GM21526 (cell line): ENCODE measurements at regions not wholly inside any gene's neighbourhood (a gene's known extent, or its start where the extent isn't known, plus 50 kb on each side); places are given as distances from the start of the nearest gene placed in this dataset.

ENCODE experiments used
- ATAC-seq: cut with Tn5 transposase; IDR thresholded peaks from one replicate; pipeline ENCODE4 v1.9.1; 2021; ENCODE audit warnings: moderate library complexity; ENCODE audit not compliant: unreplicated experiment, low FRiP score

GRCh38 chr2:16861111-16861510 lies 195.5 kb upstream of the CYRIA start:
- ATAC-seq, result no peak

- ATAC-seq, result no peak
These were observed 195.0 kb upstream of the CYRIA start for GRCh38 chr2:16860627-16861026.

DNA sequence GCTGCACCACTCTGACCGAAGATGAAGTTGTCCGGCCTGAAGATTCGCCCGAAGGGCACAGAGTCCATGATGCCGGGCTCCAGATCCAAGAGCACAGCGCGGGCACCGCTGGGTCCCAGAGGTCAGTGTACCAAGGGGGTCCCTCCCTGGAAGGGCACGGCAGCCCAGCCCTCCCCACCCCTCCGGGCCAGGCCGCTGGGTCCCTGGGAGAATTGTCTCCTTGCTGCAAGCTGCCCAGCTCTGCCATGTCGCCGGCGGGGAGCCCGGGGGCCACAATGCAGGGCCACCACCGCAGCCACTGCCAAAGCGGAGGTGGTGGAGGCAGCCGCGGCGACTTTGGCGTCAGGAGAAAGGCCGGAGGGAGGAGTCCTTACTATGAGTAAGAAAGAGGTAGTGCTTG lies 189.5 kb upstream of the CYRIA start:
- ATAC-seq, result no peak

GRCh38 chr2:16853088-16853487 lies 187.5 kb upstream of the CYRIA start:
- no peak for ATAC-seq

GRCh38 chr2:16852651-16853050 lies 187.0 kb upstream of the CYRIA start:
- ATAC-seq, result no peak

- no peak for ATAC-seq
These were observed 185.5 kb upstream of the CYRIA start for GRCh38 chr2:16851126-16851525.

DNA sequence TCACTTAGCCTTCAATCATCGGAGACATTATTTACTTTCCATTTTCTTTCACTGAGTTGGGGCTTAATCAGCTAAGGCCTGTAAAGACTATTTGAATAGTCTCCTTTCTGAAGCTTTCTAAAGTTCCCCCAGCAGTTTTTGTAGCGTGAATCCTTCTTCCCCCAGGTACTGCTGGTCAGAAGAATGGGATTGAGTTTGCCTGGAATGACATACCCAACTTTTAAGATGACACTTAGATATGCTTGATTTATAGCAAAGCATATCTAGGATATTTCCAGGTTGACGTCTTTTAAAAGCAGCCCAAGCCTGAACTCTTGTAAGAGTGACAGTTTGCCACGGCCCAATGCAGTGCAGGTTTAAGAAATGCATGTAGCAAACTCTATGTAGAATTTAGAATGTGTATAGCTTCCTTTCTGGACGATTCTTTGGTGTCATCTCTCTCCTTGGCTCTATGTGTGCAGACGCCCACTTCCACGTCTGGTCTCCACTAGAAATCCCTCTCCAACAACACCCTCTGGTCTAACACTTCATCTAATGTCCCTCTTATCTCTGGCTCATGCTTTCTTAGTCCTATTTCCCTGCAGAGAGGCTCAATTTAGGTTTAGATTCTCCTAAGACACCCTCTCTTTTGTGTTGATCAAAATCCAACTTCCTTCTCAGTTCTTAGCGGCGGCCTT lies 175.0 kb upstream of the CYRIA start:
- no peak for ATAC-seq

GRCh38 chr2:16832910-16833309 lies 167.3 kb upstream of the CYRIA start:
- no peak for ATAC-seq

- no peak for ATAC-seq
These were observed 163.2 kb upstream of the CYRIA start for GRCh38 chr2:16828828-16829160.

DNA sequence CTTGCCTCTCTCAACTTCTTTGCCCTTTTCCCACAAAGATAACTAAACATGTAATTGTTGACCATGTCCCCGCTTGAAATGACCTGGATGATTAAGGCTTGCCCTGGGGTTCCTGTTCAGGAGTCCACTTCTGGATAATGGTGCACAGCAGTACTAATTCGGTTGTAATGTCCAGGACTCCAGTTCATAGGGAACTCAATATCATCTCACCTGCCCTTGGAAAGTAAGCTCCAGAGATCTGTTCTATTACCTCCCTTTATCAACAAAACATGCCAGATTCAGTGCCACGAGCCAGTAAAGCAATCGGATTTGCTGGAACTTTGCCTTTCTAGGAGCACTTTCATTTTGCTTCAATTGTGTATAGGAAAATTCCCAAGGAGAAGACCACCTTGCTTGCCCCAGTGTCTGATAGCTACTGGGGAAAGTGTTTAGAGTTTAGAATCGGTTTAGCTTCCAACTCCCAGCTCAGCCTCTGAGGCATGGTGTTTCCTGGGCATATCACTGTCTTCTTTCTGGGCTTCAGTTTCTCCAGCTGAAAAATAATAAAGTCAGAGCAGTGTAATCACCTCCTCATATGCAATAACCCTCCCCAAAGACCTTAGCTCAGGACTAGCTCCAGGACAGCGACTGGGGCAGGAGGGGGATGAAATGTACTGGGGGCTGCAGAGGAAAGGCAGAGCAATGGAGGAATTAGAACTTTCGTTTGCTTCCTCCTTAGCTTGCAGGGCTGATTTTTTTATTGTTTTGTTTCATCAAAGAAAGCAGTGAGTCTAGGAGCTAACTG lies 162.6 kb upstream of the CYRIA start:
- no peak for ATAC-seq

DNA sequence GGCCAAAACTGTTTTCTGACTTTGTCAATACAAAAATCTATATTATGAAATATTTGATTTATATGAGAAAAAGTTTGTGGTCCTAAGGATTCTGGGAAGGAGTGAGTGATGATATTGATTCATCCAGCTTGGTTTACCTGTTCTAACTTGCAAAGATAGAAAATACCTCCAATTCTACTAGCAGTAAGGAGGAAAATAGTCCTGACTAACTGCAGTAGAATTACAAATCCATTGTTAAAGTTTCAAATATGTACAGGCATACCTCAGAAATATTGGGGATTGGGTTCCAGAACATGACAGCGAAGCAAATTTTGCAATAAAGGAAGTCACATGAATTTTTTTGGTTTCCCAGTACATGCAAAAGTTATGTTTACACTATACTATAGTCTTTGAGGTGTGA lies 158.8 kb upstream of the CYRIA start:
- no peak for ATAC-seq

- ATAC-seq, result no peak
These were observed 156.1 kb upstream of the CYRIA start for GRCh38 chr2:16821692-16822091.

DNA sequence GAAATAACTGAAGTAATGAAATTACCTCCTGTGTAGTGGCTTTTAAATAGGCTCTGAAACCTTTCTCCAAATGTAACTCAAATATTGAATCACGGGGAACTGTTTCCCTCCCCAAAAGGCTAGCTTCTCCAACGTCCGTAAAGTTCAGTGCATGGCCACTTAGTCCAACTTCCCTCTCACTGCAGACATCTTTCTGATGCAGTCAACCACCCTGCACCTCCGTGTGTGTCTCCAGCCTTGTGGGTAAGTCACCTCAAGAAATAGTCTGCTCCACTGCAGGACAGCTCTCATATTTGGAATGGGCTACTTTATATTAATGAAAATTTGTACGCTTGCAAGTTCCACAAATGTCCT lies 152.5 kb upstream of the CYRIA start:
- no peak for ATAC-seq

GRCh38 chr2:16817305-16818202 lies 151.9 kb upstream of the CYRIA start:
- no peak for ATAC-seq

DNA sequence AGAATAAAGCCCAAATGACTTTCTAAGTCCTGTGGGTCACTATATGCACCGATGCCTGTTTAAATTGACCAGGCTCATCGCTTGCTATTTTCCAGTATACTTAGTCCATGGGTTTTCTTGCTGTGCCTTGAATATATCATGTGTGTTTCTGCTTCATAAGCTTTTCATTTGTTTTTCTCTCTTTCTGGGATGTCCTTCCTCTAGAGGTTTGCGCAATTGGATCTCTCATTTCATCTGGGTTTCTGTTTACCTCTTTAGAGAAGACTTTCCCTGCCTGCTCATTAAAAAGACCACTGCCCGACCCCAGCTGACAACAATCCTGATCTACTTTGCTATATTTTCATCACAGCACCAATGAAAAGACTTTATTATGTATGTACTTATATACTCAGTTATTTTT lies 150.9 kb upstream of the CYRIA start:
- ATAC-seq, result no peak

DNA sequence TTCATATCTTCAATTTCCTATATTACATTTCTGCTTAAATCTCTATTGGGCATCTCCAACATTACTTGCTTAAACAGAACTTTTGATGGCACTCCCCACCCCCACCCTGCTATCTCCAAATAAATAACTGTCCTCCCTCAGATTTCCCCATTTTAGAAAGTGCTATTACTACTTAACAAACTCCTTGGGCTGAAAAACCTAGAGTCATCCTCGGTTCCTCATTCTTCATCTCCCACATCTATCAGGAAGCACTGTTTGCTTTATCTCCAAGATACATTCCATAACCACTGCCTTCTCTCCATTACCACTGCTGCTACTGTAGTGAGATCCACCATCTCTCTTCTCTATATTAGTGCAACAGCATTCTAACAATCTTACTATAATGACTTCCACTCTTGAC lies 150.4 kb upstream of the CYRIA start:
- ATAC-seq, result no peak

DNA sequence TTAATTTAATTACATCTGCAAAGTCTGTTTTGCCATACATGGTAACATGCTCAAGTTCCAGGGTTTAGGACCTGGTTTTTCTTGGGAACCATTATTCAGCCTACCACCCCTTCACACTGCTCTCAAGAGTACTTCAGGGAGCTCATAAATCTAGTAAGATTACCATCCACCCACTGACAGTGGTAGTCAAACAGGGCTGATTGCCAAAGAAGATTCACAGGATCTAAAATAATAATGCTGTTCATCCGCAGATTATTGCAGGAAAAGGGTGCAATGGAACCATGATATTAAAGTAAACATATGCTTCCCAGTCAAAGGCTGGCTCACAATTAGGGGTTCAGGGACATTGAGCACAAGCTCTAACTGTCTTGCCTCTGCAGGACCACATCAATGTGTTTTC lies 148.0 kb upstream of the CYRIA start:
- no peak for ATAC-seq

GRCh38 chr2:16798472-16798871 lies 132.8 kb upstream of the CYRIA start:
- ATAC-seq, result no peak

DNA sequence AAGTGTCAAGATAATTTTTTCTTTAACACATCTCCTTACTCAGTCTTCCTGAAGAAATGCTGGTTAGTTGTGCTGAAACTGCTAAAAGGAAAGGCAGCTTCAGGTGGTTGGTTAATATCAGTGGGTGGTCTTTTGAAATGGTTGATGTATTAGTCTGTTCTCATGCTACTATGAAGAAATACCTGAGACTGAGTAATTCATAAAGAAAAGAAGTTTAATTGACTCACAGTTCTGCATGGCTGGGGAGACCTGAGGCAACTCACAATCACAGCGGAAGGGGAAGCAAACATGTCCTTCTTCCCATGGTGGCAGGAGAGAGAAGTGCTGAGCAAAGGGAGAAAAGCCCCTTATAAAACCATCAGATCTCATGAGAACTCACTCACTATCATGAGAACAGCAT lies 125.9 kb upstream of the CYRIA start:
- ATAC-seq, result no peak

GRCh38 chr2:16785149-16785548 lies 119.5 kb upstream of the CYRIA start:
- ATAC-seq, result no peak

- ATAC-seq, result no peak
These were observed 119.0 kb upstream of the CYRIA start for GRCh38 chr2:16784652-16785051.
